SHP77 treated with DMSO at 0.1 percent for 48 hours (cell line): ENCODE measurements at regions not wholly inside any gene's neighbourhood (a gene's known extent, or its start where the extent isn't known, plus 50 kb on each side); places are given as distances from the start of the nearest gene placed in this dataset.

Source experiments
- DNase-seq: peaks from one replicate; lab custom pipeline; 2025; lab: John Stamatoyannopoulos, UW

GRCh38 chr3:1693145-1693544, 405.5 kb upstream of the CNTN4 start:
- no peak for DNase-seq

GRCh38 chr3:1696669-1697275, 401.9 kb upstream of the CNTN4 start:
- DNase-seq = no peak

DNA sequence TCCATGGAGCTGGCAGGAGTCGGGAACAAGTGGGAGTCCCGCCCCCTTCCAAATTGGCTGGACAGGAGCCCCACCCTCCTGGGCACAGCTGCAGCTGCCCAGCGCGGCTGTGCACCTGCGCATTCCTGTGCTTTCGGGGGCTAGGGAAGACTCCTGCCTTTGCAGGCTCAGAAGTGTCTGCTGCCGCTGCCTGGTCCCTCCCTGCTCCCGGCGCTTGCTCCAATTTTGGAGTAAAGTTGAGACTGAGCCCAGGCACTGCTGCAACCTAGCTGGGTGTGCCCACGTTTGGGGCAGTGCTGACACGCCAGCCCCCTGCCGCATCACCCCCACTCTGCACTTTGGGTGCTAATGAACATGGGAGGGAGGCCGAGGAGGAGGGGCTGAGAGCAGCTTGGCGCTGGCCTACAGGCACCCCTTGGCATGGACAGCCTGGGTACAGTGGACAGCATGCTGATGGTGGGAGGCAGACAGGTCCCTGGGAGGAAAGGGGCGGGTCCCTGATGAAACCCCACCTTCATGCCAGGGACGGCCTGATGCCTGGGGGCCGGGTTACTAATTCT, 399.2 kb upstream of the CNTN4 start:
- no peak for DNase-seq

- DNase-seq = no peak
Observed at GRCh38 chr3:1700650-1701049, 398.0 kb upstream of the CNTN4 start.

- no peak for DNase-seq
Observed at GRCh38 chr3:1703169-1703568, 395.5 kb upstream of the CNTN4 start.

- DNase-seq = no peak
Observed at GRCh38 chr3:1710663-1711062, 388.0 kb upstream of the CNTN4 start.

DNA sequence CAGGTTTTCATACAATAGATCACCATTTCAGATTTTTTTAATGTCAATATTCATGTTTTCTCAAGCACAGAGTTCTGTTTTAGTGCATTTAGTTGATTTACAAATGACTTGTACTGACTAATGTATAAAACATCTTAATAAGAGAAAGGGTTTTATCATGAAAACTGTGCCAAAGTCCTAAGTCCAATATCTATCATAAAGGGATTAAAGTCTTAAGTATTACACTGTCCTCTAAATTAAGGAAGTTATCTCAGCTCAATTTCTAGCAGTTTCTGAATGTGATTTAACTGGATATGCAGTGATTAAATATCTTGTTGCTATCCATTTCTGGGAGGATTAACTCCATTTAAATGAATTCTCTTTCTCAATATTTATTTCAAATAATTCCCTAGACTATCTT, 381.1 kb upstream of the CNTN4 start:
- no peak for DNase-seq

DNA sequence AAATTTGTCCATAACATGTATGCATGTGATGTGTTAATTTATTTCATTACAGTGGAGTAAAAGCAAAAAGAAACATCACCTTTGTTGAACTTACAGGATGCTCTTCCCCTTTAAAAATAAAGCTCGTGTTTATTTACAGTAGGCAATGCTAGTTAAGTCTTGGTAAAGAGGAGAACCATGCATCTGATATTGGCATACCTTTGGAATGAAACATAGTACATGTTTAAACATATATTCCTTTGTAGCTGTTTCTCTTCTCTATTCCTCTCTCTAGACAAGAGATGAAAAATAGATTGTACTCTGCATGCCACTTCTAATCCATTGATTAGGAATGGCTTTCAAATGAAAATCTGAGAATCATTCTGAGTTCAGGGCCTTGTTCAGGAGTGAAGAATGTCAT, 374.9 kb upstream of the CNTN4 start:
- DNase-seq = no peak

GRCh38 chr3:1726741-1727140, 371.9 kb upstream of the CNTN4 start:
- no peak for DNase-seq

DNA sequence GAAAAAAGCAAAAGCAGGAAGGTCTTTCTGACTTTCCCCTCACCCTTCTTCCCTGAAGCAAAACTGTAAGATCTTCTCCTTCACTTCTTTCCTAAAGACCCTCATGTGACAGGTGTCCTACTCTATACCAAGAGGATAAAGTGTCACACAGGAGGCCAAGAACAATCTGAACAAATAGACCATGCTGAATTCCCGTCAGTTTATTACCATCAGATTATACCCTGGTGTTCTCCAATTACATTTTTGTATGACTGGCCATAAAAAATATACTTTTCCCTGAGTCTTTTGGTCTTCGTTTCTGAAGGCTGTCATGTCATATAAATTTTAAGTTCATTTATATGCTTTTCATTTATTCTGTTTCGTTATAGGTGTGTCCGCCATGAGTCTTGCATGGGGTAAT, 371.4 kb upstream of the CNTN4 start:
- no peak for DNase-seq

- DNase-seq = no peak
Observed at GRCh38 chr3:1728510-1728909, 370.2 kb upstream of the CNTN4 start.

DNA sequence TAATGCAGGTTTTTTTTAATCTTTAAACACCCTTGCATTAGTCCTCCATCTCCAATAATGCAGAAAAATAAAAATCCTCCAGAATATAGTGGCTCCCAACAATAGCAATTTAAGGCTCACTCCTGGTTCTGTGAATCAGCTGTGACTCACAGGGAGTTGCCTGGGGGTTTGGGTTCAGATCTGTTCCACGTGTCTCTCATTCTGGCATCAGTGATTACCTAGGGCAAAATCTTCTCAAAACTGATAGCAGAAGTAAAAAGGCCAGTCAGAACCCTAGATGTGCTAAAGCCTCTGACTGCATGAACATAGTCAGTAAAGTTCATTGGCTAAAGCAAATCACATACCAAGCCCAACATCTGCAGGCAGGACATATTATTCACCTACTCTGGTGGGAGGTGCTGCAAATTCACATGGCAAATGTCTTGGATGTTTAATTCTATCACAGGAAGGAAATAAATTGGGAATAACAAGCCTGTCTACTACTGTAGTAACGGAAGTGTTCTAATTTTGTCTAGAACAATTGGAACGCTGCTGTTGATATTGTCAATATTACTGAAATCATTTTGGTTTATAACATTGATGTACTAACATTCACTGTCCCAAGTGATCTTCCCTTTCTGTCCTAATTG, 364.1 kb upstream of the CNTN4 start:
- DNase-seq = no peak

DNA sequence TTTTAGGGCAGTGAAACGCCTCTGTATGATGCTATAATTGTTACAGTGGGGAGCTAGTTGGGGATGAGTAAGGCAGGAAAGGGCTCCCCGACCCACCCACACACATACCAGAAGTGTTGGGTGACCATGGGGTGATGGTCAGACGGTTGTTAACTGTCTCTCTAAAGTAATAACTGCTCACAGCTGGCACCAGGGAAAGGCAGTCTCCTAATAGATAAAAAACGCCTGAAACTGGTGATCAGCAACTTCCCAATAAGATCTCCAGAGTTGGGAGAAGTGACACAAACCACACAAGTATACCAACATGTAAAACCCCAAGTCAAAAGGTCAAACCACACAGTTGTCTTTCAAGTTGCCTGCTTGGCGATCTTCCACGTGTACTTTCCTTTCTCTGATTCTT, 346.5 kb upstream of the CNTN4 start:
- DNase-seq = no peak

DNA sequence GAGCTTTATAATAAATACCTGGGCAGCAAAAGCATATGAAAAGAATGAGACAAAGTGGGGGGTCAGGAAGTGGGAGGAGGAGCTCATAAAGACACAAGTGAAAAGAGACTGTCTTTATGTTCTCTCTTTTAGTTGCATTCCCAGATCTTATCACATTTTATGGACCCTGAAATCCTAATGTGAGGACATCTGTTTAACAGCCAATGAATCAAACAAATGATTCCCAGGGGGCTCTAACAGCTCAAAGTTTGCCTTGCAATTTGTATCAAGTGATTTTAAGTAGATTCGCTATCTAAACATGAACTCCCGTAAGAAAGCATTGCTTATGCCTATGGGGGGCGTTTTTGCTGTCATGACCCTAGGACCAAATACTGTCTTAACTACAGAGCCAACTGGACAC, 332.3 kb upstream of the CNTN4 start:
- DNase-seq = no peak

DNA sequence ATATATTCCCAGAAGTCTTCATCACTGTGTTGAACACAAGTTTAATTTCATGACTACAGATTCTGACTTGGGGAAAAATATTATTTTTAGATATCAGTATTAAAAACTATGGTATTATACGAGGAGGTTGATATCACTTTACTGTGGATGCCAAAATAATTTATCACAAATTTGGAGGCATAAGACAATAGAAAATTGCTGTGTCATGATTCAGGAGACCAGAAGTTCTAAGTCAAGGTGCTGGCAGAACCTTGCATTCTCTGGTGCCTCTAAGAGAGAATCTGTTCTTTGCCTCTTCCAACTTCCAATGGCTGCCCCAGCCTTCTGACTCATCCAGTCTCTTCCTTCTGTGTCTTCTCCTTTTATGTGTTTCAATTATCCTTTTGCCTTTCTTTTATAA, 325.0 kb upstream of the CNTN4 start:
- DNase-seq = no peak

DNA sequence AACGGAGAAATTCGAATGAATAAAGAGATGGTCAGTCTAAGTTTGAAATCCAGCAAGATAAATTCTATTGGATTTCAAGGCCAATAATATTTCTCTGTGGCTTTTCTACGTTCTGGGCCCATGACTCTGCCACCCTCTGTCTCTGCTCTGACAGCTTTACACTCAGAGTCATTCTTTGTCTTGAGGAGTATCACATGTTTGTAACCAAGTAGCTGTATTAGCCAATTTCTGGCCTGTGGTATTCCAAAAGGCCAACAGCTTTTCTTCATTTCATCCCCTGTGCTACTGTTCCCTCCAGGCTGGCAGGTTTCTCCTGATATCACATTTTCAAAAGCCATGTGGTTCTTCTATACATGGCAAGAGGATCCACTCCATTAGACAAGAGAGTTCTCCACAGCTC, 324.1 kb upstream of the CNTN4 start:
- no peak for DNase-seq

DNA sequence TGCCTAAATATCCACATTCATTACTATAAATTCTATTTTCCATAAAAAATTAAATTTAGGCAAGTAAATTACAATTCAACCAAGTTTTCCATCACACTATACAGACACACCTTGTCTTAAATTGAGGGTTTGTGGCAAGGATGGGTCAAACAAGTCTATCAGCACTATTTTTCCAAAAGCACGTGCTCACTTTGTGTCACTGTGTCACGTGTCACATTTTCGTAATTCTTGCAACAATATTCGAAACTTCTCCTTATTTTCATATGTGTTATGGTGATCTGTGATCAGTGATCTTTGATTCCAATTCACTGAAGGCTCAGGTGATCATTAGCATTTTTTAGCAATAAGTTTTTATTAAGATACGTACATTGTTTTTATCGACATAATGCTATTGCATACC, 323.3 kb upstream of the CNTN4 start:
- no peak for DNase-seq

DNA sequence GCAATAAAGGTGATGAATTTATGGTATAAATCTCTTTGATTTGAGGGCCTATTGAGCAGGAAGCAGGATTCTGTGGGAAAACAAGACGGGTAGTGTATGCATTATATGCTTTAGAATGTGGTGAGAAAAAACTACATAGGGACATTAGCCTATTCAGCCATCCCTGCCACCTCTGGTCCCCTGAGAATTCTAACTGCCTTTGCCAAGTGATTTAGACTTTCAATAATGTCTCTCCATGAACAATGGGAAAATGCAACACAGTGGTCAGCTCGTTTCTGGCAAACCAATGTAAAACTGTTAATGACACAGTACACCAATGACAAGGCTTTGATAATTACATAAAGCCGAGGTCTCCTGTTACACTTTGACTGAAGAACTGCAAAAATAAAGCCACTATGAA, 314.7 kb upstream of the CNTN4 start:
- DNase-seq = no peak

DNA sequence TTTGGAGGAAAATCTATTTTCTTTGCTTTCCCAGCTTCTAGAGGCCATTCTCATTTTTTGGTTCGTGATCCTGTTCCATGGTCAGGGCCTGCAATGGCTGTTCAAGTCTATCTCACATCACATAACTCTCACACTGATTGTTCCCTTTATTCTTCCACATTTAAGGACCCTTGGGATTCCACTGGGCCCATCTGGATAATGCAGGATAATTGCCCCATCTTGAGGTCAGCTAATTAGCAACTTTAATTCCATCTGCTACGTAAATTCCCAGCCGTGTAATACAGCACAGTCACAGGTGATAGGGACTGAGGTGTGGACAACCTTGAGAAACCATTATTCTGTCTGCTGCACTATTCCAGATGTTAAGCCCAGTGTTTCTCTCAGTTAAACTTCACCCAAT, 311.6 kb upstream of the CNTN4 start:
- DNase-seq = no peak

GRCh38 chr3:1792466-1792865, 306.2 kb upstream of the CNTN4 start:
- no peak for DNase-seq

DNA sequence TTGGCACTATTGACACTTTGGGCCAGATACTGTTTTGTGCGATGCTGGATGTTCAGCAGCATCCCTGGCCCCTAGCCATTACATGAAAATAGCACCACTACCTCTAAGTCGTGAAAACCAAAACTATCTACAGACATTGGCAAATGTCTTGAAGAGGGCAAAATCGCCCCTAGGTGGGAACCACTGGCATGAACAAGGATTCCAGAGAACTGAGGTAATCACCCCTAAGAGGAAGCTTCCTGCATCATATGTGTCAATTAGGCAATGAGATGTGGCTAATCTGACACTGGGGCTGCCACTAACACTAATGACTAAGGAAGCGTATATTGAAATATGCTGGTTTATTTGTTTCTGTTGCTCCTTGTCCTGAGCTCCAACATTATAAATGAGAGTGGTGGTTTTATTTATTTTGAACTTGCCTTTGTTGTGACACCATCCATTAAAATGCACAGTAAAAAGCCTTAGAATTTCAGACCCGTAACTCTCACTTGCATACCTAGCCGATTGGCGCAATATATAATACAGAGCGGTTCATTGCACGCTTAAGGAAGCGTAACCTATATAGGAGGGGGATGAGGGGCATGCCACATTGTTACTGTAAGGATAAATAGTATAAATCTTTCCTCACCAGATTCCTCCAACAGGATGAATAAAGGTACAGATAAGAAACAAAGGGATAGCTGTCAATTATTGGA, 299.8 kb upstream of the CNTN4 start:
- no peak for DNase-seq

DNA sequence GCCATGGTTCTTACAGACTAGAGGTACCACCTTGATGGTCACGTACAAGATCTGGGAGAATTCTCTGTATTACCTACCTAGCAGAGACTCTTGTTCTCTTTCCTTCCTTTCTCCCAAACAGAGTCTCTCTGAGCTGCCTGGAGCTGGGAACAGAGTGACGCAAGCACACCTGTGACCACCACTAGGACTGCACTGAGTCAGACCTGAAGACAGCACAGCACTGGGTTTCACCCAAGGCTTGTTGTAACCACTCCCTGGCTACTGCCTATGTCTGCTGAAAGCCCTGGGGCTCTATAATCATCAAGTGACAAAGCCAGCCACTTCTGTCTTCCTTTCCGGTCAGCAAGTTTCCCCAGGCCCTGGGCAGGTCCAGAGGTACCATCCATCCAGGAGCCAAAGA, 293.3 kb upstream of the CNTN4 start:
- no peak for DNase-seq

GRCh38 chr3:1808590-1808989, 290.1 kb upstream of the CNTN4 start:
- DNase-seq = no peak
